K562 (cell line): ENCODE measurements at regions not wholly inside any gene's neighbourhood (a gene's known extent, or its start where the extent isn't known, plus 50 kb on each side); places are given as distances from the start of the nearest gene placed in this dataset.
"Not testable (repeated sequence)": the region's sequence is repeated elsewhere in the genome, so short reads cannot be mapped to it uniquely, and the experiment has no call there.

Experiments
- ERF ChIP-seq: fragments of 450-650 bp; formaldehyde crosslinking; IDR thresholded peaks from 2 replicates; pipeline ENCODE4 v1.4.0; 2020; ENCODE audit warnings: mild to moderate bottlenecking, mixed read lengths
- EZH2 ChIP-seq: IDR thresholded peaks from 2 replicates; pipeline ENCODE4 v1.6.1; 2012; ENCODE audit warnings: low read depth, mild to moderate bottlenecking, inconsistent platforms, low read length, borderline replicate concordance
- HNRNPK ChIP-seq: fragments of 200-400 bp; formaldehyde crosslinking; IDR thresholded peaks from one replicate; pipeline ENCODE4 v1.6.1; 2018; ENCODE audit warnings: mild to moderate bottlenecking, low read depth, low read length; ENCODE audit not compliant: poor library complexity, severe bottlenecking
- PRPF4 ChIP-seq: fragments of 200-400 bp; formaldehyde crosslinking; IDR thresholded peaks from one replicate; pipeline ENCODE4 v1.6.1; 2017; ENCODE audit warnings: low read length, low read depth, mild to moderate bottlenecking; ENCODE audit not compliant: insufficient read depth, poor library complexity, severe bottlenecking
- RFX5 ChIP-seq: IDR thresholded peaks from 2 replicates; pipeline ENCODE4 v1.6.1; 2011; ENCODE audit warnings: low read depth, mild to moderate bottlenecking, improper control_type of control experiment, low read length
- ZNF512 ChIP-seq: IDR thresholded peaks from 2 replicates; pipeline ENCODE4 v1.6.1; 2016; ENCODE audit warnings: missing genetic modification characterization, missing compliant biosample characterization
- TF ChIP-seq, protein P1 (sequence below): fragments of 450-650 bp; IDR thresholded peaks from 2 replicates; pipeline ENCODE4 v1.6.1; 2016; ENCODE audit warnings: missing biosample characterization, missing genetic modification characterization

GRCh38 chr1:83473986-83474385 lies 524.9 kb downstream of the TTLL7 start:
- TF ChIP-seq HNRNPK; RFX5; ZNF512 (tag); EZH2; PRPF4; ERF (CRISPR knock-in tag): not testable (repeated sequence)
- TF ChIP-seq, protein P1, sequence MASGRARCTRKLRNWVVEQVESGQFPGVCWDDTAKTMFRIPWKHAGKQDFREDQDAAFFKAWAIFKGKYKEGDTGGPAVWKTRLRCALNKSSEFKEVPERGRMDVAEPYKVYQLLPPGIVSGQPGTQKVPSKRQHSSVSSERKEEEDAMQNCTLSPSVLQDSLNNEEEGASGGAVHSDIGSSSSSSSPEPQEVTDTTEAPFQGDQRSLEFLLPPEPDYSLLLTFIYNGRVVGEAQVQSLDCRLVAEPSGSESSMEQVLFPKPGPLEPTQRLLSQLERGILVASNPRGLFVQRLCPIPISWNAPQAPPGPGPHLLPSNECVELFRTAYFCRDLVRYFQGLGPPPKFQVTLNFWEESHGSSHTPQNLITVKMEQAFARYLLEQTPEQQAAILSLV: not testable (repeated sequence)
